DOHH2 (cell line): ENCODE measurements at regions not wholly inside any gene's neighbourhood (a gene's known extent, or its start where the extent isn't known, plus 50 kb on each side); places are given as distances from the start of the nearest gene placed in this dataset.

ENCODE experiments used
- CTCF ChIP-seq: fragments of 200-600 bp; sonication (generic); IDR thresholded peaks from one replicate; pipeline ENCODE4 v1.5.1; 2014; ENCODE audit warnings: antibody characterized with exemption, mild to moderate bottlenecking, low read depth, low read length; ENCODE audit not compliant: poor library complexity, severe bottlenecking
- EZH2phosphoT487 ChIP-seq: fragments of 200-600 bp; sonication (generic); IDR thresholded peaks from 2 replicates; pipeline ENCODE4 v1.6.1; 2017; ENCODE audit warnings: borderline replicate concordance, mild to moderate bottlenecking, antibody characterized with exemption, low read length, moderate library complexity, mixed read lengths

DNA sequence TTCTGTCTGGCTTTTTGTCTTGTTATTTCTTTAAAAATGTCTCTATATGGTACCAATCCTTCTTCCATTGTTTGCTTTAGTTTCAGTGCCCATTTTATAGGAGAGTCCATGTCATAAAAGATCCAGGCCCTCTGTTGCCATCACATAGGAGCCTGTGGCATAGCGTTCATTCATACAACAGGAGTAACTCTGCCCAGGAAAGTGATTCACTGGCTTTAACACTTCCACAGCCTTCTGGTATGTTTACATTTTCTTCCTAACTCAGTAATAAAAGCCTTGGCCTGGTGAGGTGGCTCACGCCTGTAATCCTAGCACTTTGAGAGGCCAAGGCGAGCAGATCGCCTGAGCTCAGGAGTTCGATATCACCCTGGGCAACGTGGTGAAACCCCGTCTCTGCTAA lies 519.3 kb upstream of the PTGER4 start:
- TF ChIP-seq CTCF (no peak), EZH2phosphoT487 (no peak)
